ENCODE measurements at regions not wholly inside any gene's neighbourhood (a gene's known extent, or its start where the extent isn't known, plus 50 kb on each side); places are given as distances from the start of the nearest gene placed in this dataset.
A peak's percentile ranks its signal among the peaks of the same experiment; 100 is the strongest.
"Not testable (repeated sequence)": the region's sequence is repeated elsewhere in the genome, so short reads cannot be mapped to it uniquely, and the experiment has no call there.

DNA sequence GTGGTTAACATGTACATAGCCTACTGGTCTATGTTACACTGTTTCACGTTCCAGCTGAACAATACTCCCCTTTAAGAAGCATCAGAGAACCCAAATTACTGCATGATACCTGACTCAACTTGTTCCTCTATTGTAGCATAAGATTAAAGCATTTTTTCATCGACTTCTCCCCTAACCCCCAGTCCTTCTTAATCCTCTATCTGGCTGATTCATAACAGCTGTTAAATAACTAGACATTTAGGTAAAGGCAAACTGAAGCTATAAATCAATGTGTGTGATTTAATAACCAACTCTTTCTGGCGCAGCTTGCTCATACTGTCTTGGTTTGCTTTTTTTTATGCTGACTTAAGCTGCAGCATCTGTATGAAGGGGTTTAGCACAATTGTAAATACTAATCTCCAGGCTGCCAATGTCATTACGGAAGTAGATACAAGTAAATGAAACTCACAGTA is 94.2 kb upstream of the MTAP start:
- DNase-seq: no peak

DNA sequence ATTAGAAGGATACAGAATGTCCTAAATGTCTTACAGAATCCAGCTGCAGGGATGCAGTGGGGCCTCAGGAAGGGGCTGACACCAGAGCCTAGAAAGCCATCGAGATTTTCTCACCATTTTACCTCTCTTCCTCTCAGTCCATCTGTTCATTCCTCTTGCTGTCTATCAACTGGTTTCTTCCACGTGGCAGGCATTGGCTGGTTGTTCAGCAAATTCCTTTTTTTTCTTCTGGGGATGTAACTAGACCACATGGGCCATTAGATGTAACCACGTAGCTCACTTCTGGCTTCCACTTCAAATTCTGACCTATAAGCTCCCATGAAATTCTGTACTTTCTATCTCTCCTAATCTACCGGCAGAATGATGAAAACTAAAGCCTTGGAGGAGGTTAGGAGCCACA is 93.6 kb upstream of the MTAP start:
- no peak for DNase-seq

- peak; percentile 32 to 68 for DNase-seq
These were observed 92.9 kb upstream of the MTAP start for GRCh38 chr9:21709464-21710058.

DNA sequence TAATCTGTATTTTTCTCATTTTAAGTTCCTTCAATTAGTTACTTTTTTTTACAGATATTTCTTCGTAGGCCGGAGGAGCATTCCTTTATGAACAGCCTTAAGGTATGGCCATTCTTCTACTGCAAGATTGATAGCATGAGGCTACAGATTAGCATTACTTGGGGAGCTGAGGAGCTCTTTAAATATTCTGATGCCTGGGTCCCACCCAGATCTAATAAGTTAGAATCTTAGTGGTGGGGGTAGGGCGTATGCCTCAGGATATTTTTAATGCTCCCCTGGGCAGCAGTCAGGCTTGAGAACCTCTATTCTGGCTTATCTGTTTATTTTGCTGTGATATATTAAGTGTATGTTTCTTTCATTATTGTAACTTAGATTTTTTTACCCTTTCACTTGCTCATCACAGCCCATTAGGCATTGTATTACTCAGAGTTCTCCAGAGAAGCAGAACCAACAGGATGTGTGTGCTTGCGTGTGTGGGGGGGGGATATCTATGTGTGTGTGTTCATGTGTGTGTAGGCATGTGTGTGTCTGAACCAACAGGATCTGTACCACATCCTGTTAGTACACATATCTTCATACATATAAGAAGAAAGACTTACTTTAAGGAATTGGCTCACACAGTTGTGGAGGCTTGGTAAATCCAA is 91.8 kb upstream of the MTAP start:
- no peak for DNase-seq

GRCh38 chr9:21711504-21711903 is 90.9 kb upstream of the MTAP start:
- no peak for DNase-seq

DNA sequence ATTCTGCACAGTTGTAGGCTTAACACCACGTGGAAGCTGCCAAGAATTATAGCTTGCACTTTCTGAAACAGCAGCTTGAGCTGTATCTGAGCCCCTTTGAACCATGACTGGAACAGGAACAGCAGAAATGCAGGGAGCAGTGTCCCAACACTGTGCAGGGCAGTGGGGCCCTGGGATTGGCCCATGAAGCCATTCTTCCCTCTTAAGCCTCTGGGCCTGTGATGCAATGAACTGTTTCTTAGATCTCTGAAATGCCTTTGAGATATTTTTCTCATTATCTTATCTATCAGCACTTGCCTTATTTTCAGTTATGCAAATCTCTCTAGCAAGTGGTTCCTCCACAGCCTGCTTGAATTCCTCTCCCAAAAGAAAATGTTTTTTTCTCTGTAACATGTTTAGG is 87.0 kb upstream of the MTAP start:
- no peak for DNase-seq

DNA sequence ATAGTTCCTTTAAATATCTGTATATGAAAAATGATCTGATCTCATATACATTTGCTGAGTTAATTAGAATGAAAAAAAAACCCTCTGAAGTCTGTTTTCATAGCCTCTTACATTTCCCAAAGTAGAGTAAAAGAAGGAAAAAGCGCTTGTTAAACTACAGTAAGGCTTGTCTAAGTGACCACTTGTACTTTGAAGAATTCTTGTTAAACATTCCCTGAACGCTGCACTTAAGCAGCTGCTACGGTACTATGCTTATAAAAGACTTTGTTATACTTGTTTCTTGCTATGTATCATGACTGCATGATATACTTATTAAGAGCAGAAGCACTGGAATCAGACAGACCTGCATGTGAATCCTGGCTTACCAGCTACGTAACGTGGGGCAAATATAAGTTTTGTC is 81.7 kb upstream of the MTAP start:
- no peak for DNase-seq

- DNase-seq: not testable (repeated sequence)
These were observed 75.0 kb upstream of the MTAP start for GRCh38 chr9:21727411-21727810.

- no peak for DNase-seq
These were observed 73.7 kb upstream of the MTAP start for GRCh38 chr9:21728781-21729180.

DNA sequence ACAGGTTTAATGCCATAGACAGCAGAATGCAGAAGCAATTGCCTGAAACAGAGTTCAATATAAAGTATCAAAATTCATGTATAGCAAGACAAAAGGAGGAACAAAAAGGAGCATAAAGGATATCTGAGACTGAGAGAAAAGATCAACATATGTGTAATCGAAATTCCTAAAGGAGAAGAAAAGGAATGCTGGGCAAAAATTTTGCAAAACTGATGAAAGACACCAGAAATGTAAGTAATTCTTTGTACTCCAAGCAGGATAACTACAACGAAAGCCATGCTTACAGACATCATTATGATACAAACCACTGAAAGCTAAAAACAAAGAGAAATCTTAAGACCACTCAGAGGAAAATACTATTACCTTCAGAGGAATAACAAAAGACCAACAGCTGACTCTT is 72.8 kb upstream of the MTAP start:
- DNase-seq: no peak

- no peak for DNase-seq
These were observed 71.5 kb upstream of the MTAP start for GRCh38 chr9:21730899-21731298.

DNA sequence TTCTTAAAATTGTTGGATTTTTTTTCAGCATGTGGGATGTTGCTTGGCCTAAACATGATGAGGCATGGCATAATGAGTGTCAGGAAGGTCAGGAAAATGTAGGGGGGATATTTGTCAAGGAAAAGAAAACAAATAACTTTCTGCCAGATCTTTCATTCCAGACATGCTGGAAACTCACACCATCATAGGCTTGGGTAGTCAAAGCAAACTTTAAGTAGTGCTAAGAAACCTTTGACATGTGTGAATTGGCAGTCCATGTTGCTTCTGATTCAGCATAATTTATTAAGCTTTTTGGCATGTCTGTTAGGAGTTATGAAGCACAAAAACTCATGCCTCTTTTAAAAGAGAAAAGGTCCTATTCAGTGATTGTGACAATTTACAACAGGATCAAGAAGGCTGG is 61.3 kb upstream of the MTAP start:
- no peak for DNase-seq

DNA sequence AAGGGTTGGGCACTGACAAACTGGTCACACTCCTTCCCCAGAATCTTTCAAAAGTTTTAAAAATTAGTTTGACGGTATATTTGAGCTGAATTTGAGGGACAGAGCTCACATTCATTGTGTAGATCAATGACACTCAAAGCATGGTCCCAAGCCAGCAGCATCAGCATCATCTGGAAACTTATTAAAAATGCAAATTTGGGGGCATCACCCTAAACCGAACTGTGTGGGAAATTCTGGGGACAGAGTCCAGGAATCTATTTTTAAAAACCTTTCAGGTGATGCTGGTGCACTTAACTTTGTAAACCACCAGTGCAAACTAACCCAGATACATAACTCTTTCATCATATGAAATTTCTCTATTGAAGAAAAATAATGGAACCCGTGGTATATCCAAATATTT is 58.1 kb upstream of the MTAP start:
- no peak for DNase-seq

GRCh38 chr9:21744841-21745240 is 57.6 kb upstream of the MTAP start:
- DNase-seq: no peak

- no peak for DNase-seq
These were observed 55.9 kb upstream of the MTAP start for GRCh38 chr9:21746550-21746949.

GRCh38 chr9:21747175-21747574 is 55.3 kb upstream of the MTAP start:
- DNase-seq: no peak

DNA sequence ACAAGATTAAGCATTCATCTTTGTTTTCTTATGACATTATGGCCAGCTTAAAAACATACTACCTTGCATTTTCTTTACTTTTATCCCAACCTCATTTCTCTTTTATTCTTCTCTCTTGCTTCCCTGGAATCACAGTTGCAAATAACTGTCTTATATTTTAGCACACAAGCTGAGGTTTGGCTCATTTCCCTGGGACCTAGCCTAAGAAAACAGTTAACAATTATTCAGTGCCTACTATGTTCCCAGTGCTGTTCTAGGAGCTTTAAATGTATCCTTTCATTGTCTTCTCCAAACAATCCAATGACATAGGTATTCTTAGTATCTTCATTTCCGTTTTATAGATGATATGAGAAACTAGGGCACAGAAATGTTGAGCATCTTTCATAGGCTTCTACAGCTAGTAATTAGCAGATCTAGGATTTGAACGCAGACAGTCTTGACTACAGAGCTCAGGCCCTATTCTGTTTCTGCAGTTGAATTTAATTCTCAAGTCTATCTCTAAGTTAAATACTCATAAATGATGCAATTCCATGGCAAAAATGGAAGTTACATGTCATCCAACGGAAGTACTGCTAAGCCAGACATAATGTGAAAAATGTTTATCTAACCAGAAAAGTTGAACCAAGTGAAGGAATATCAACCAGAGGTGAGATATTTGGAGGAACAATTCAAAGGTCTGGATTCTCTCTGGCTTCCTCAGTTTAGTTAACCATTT is 52.3 kb upstream of the MTAP start:
- DNase-seq: no peak

DNA sequence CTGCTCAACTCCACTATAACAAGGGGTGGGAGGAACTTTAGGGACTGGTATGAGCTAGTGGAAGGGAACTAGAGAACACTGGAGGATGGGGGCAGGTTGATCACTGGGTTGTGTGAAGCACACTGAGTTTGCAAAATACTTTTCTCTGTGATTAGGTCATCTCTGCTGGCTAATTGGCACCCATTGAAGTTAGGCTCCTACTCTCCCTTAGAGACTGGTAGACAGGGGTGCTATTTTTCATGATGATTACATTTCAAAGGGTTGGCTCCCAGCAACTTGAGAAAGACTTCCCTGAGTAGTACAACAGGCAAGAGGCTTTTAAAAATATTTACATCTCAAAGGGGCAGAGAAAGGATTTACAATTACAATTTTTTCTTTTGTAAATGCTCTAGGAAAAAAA is 50.4 kb upstream of the MTAP start:
- DNase-seq: no peak
